ENCODE measurements at regions not wholly inside any gene's neighbourhood (a gene's known extent, or its start where the extent isn't known, plus 50 kb on each side); places are given as distances from the start of the nearest gene placed in this dataset.

- Histone ChIP-seq H4K20me1 (ENCODE audit: insufficient read depth) (no peaks in the 10 kb centered on the region), H3K4me2 (no peak overlapping the region), H3K4me3 (ENCODE audit: low read depth in 2 of 2, low read length in 1 of 2) (no peak overlapping the region), H3F3A (replicated peaks; ENCODE audit: insufficient read depth) (no peaks in the 10 kb centered on the region), H3K4me1 (ENCODE audit: control insufficient read depth in 1 of 2, insufficient read depth in 2 of 2, low read depth in 1 of 2, low read length in 1 of 2) (no peaks in the 10 kb centered on the region), H3K79me2 (ENCODE audit: insufficient read depth) (no peaks in the 10 kb centered on the region), H3K9ac (no peak overlapping the region), H2AFZ (ENCODE audit: low read depth) (no peak overlapping the region), H3K27me3 (ENCODE audit: insufficient read depth) (peaks cover 7% of the 10 kb centered on the region), H3K27ac (ENCODE audit: low read depth in 2 of 2, low read length in 1 of 2) (no peak overlapping the region), H3K36me3 (replicated peaks in 1 of 2; ENCODE audit: control insufficient read depth in 1 of 2, insufficient read depth in 2 of 2, low read length in 1 of 2) (no peaks in the 10 kb centered on the region), H3K9me3 (no peaks in the 10 kb centered on the region), H3K9me2 (no peaks in the 10 kb centered on the region)
- TF ChIP-seq JUND (IDR thresholded peaks at IDR 0.05) (no peak), FOXM1 (IDR thresholded peaks at IDR 0.05; ENCODE audit: low read depth) (no peak), MEF2A (IDR thresholded peaks at IDR 0.05; ENCODE audit: borderline replicate concordance, low read depth) (no peak), IRF3 (IDR thresholded peaks at IDR 0.05; ENCODE audit: low read depth, low read length) (no peak), EZH2phosphoT487 (IDR thresholded peaks at IDR 0.05; ENCODE audit: borderline replicate concordance, low read depth) (no peak), GATA2 (CRISPR knock-in tag; IDR thresholded peaks at IDR 0.05) (no peak), RAD21 (IDR thresholded peaks at IDR 0.05; ENCODE audit: low read length) (no peak), PBX3 (IDR thresholded peaks at IDR 0.05) (no peak), ELF1 (IDR thresholded peaks at IDR 0.05) (no peak), SIN3A (IDR thresholded peaks at IDR 0.05; ENCODE audit: borderline replicate concordance, low read depth, low read length) (no peak), RXRA (IDR thresholded peaks at IDR 0.05; ENCODE audit: borderline replicate concordance, low read depth) (no peak), NRF1 (IDR thresholded peaks at IDR 0.05; ENCODE audit: low read depth, low read length) (no peak), GABPA (IDR thresholded peaks at IDR 0.05; ENCODE audit: low read depth) (no peak), POLR2AphosphoS5 (IDR thresholded peaks at IDR 0.05; ENCODE audit: low read depth, low read length) (no peak), RFX5 (IDR thresholded peaks at IDR 0.05; ENCODE audit: low read length) (no peak)
- WGBS (ENCODE audit: low lambda C conversion rate): 90% methylated on average over 2 of the region's 2 CpGs
- ChIA-PET POLR2A (no interaction called here), CTCF (interaction anchor here (2.3 to 2.9 kb wide), 2 partner anchors 9 to 11 kb away, joined by 8 read pairs; no protein-coding TSS in a partner anchor)
- DNase-seq: no peak
Observed at GRCh38 chr1:114336360-114336759, 174.6 kb downstream of the TRIM33 start.

GRCh38 chr1:114335273-114335672, 175.7 kb downstream of the TRIM33 start:
- H3K9me3 ChIP-seq: no peaks in the 10 kb centered on the region
- no peaks in the 10 kb centered on the region for H3K9me2 ChIP-seq
- no peaks in the 10 kb centered on the region for H3K4me1 ChIP-seq (ENCODE audit: control insufficient read depth in 1 of 2, insufficient read depth in 2 of 2, low read depth in 1 of 2, low read length in 1 of 2)
- H3K9ac ChIP-seq: no peak overlapping the region
- H3F3A ChIP-seq (replicated peaks; ENCODE audit: insufficient read depth): no peaks in the 10 kb centered on the region
- no peaks in the 10 kb centered on the region for H3K79me2 ChIP-seq (ENCODE audit: insufficient read depth)
- H3K27ac ChIP-seq (ENCODE audit: low read depth in 2 of 2, low read length in 1 of 2): no peak overlapping the region
- no peak overlapping the region for H3K4me3 ChIP-seq (ENCODE audit: low read depth in 2 of 2, low read length in 1 of 2)
- H3K36me3 ChIP-seq (replicated peaks in 1 of 2; ENCODE audit: control insufficient read depth in 1 of 2, insufficient read depth in 2 of 2, low read length in 1 of 2): no peaks in the 10 kb centered on the region
- no peaks in the 10 kb centered on the region for H4K20me1 ChIP-seq (ENCODE audit: insufficient read depth)
- CTCF ChIA-PET: interaction anchor here (1.7 to 2.9 kb wide), 2 partner anchors 10 to 12 kb away, joined by 5 to 8 read pairs; no protein-coding TSS in a partner anchor
- POLR2A ChIA-PET: no interaction called here
- no peak for DNase-seq
- H3K4me2 ChIP-seq: no peak overlapping the region
- H3K27me3 ChIP-seq (ENCODE audit: insufficient read depth): peaks cover 13% of the 10 kb centered on the region
- H2AFZ ChIP-seq (ENCODE audit: low read depth): no peak overlapping the region
- TF ChIP-seq POLR2AphosphoS5 (IDR thresholded peaks at IDR 0.05; ENCODE audit: low read depth, low read length): no peak
- no peak for TF ChIP-seq FOXM1 (IDR thresholded peaks at IDR 0.05; ENCODE audit: low read depth)
- no peak for TF ChIP-seq EP300 (IDR thresholded peaks at IDR 0.05; ENCODE audit: borderline replicate concordance in 1 of 2, low read depth in 1 of 2, low read length in 1 of 2)
- no peak for TF ChIP-seq PBX3 (IDR thresholded peaks at IDR 0.05)
- no peak for TF ChIP-seq USF1 (IDR thresholded peaks at IDR 0.05; ENCODE audit: borderline replicate concordance, low read depth)
- no peak for TF ChIP-seq TEAD4 (IDR thresholded peaks at IDR 0.05; ENCODE audit: borderline replicate concordance, insufficient read depth)
- TF ChIP-seq JUND (IDR thresholded peaks at IDR 0.05): no peak
- no peak for TF ChIP-seq RAD21 (IDR thresholded peaks at IDR 0.05; ENCODE audit: low read length)
- TF ChIP-seq CTCF (IDR thresholded peaks at IDR 0.05): no peak
- no peak for TF ChIP-seq EZH2phosphoT487 (IDR thresholded peaks at IDR 0.05; ENCODE audit: borderline replicate concordance, low read depth)
- TF ChIP-seq MXI1 (IDR thresholded peaks at IDR 0.05; ENCODE audit: low read depth, low read length): no peak
- TF ChIP-seq SIN3A (IDR thresholded peaks at IDR 0.05; ENCODE audit: borderline replicate concordance, low read depth, low read length): no peak
- TF ChIP-seq TAF1 (IDR thresholded peaks at IDR 0.05; ENCODE audit: borderline replicate concordance, low read depth, low read length): no peak
- no peak for TF ChIP-seq USF2 (IDR thresholded peaks at IDR 0.05; ENCODE audit: borderline replicate concordance, low read depth, low read length)
